ENCODE measurements at regions not wholly inside any gene's neighbourhood (a gene's known extent, or its start where the extent isn't known, plus 50 kb on each side); places are given as distances from the start of the nearest gene placed in this dataset.

- no peak overlapping the region for H3K27ac ChIP-seq
- TF ChIP-seq CTCF (conservative IDR thresholded peaks at IDR 0.05): no peak
These were observed 132.4 kb upstream of the IRX5 start for GRCh38 chr16:54798267-54798666.

GRCh38 chr16:54796211-54796610 lies 134.5 kb upstream of the IRX5 start:
- TF ChIP-seq CTCF (conservative IDR thresholded peaks at IDR 0.05): no peak
- H3K27ac ChIP-seq: no peak overlapping the region

GRCh38 chr16:54792811-54793210 lies 137.9 kb upstream of the IRX5 start:
- no peak overlapping the region for H3K27ac ChIP-seq
- TF ChIP-seq CTCF (conservative IDR thresholded peaks at IDR 0.05): no peak

GRCh38 chr16:54787045-54787444 lies 143.6 kb upstream of the IRX5 start:
- no peak overlapping the region for H3K27ac ChIP-seq
- no peak for TF ChIP-seq CTCF (conservative IDR thresholded peaks at IDR 0.05)

- no peak overlapping the region for H3K27ac ChIP-seq
- no peak for TF ChIP-seq CTCF (conservative IDR thresholded peaks at IDR 0.05)
These were observed 146.7 kb upstream of the IRX5 start for GRCh38 chr16:54783980-54784379.

- no peak for TF ChIP-seq CTCF (conservative IDR thresholded peaks at IDR 0.05)
- H3K27ac ChIP-seq: no peak overlapping the region
These were observed 147.4 kb upstream of the IRX5 start for GRCh38 chr16:54783226-54783625.

GRCh38 chr16:54780266-54780665 lies 150.4 kb upstream of the IRX5 start:
- no peak overlapping the region for H3K27ac ChIP-seq
- TF ChIP-seq CTCF (conservative IDR thresholded peaks at IDR 0.05): no peak

GRCh38 chr16:54779549-54779948 lies 151.1 kb upstream of the IRX5 start:
- no peak for TF ChIP-seq CTCF (conservative IDR thresholded peaks at IDR 0.05)
- H3K27ac ChIP-seq: no peak overlapping the region

All from VCaP (cell line).